Glomerular visceral epithelial cell (primary cell): ENCODE measurements at regions not wholly inside any gene's neighbourhood (a gene's known extent, or its start where the extent isn't known, plus 50 kb on each side); places are given as distances from the start of the nearest gene placed in this dataset.

Experiments
- DNase-seq: peaks from one replicate; pipeline ENCODE4 v3.0.0-alpha.2; 2016; ENCODE audit errors: extremely low spot score

DNA sequence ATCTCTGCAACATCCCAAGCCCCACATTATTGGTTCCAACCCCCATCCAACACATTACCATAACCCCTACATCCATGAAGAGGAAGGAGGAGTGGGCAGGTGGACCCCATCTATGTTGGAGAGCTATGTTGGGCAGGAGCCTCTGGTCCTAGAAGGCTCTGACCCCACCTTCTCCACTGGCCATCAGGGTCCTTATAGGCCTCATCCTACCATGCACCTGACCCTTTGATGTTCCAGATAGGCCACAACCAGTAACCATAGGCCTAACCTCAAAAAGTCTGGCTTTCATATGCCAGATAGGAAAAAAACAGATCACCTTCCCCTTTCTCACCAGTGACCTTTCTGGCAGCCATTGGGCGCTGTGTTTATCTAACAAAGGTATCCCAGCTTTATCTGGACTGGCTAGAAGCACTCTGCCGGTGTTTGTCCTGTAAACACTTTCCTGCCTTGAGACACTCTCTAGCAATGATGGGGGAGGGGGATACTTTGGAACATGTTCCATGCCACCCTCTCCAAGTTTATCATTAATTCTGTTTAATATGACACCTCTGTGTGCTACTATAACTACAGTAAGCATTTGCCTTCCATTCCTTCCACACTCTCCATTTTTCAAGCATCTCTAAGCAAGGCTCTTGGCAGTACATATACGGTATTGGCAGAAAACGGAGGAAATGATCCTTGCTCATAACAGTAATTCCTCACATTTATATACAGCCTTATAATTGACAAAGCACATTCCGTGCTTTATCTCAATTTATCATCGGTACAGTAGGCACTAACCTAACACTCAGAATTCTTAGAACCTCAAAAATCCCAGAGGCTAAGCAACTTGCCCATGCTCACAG, 377.1 kb downstream of the VPS13C start:
- DNase-seq, result no peak

DNA sequence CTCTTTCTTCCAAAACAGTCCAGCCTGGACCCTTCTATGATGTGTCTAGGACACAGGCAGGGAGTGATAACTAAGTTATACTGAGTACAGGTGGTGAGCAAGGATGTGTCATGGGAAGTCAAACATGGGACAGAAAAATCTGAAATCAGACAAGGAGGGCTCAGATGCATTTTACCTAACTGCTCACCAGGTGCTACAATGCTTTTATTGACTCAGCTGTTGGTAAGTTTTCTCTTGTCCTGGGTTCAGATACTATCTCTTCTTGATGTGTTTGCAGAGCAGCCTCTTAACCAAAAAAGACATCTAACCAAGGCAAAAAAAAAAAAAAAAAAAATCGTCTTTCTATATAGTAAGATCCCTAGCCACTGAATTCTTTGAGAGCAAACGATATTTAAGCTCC, 378.6 kb downstream of the VPS13C start:
- no peak for DNase-seq

DNA sequence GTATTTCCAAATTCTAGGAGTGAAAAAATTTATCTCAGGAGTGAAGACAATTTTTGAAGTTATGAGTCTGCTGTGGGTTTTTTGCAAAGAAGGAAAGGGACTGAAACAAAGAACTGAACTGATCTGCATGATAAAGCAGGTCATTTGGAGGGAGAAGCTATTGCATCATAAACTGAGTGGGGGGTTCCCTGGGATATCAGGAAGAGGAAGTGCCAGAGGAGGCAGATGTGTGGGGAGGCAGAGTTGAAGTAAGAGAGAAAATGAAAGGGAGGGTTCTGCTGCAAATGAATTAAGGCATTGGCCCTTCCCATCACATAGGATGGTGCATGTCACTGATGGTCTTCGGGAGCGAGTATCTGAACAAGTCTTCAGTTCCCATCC, 379.2 kb downstream of the VPS13C start:
- DNase-seq, result no peak

DNA sequence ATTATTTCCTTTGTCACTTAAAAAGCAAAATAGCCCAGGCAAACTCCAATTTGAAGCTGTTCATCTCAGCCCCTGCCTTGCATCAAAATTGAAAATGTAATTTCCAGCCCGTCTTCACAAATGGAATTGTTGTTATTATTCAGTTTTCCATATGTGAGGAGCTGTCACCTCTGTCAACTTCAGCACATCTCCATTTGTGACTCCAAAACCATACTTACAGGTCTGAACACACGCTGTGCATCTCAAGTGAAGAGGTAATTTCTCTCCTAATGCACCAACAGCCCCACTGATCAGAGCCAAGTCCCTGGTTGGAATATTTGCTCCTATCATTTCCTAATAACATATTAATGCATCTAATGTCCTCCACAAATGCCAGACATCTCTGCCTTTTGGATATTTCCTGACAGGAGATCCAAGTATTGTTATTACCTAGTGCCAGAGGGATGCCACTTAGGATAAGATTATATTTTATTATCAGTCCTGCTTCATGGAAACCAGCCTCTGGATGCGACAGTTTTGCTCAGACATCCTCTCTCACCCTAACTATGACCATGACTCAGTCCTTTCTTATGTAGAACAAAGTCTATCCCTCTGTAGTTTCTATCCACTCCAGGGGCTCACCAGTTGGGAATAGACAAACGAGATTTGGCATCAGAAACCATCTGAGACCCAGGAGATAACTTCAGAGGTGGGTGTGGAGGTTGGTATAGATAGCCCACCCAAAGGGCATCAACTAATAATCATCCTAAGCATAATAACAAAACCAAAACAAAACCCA, 379.8 kb downstream of the VPS13C start:
- DNase-seq, result no peak

DNA sequence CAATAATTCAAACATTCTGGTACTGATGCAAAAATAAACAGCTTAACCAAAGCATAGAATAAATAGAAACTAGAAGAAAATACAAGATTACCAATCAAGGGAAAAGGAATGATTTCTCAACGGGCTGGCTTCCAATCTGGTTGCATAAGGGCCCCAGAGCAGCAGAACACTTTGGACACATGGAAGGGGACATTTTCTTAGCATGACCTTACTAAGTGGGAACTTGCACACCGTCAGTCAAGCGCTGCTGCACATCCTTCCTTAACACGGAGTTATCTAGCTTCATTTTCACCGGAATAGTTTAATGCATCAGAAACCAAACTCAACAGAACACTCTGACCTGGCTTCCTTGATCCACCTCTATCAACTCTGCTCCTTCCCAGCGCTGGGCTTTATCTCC, 388.5 kb downstream of the VPS13C start:
- no peak for DNase-seq

DNA sequence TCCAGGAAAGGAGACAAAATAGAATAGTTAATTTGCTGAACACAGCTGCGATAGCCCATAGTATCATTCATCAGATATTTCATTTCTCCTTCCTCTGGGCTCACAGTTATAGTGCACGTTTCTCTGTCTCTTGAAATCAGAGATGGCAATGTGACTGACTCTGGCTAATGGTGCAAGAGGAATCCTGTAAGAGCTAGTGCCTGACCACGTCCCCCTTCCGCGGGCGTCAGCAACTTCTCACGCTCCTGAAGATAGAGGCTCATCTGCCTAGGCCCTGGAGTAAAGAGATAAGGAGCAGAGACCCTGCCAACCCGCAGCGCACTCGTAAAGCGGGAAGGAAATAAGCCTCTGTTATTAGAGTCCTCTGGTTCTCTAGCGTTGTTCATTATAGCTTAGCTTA, 391.8 kb downstream of the VPS13C start:
- DNase-seq, result no peak

DNA sequence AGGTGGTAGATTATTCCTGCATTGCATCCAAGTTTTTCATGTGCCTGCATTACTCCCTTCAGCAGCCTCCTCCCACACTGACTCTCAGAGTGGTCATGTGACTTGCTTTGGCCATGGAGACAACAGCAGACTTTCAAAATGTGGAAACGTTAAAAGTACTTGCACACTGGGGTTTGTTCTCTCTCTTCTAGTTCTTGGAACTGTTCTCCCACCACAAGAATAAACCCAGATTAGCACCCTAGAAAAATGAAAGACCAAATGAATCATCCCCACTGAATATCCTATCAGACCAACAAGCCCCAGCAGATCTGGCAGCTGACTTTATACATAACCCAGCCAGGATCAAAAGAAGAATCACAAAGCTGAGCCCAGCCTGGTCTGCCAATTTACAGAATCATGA, 398.5 kb downstream of the VPS13C start:
- no peak for DNase-seq

DNA sequence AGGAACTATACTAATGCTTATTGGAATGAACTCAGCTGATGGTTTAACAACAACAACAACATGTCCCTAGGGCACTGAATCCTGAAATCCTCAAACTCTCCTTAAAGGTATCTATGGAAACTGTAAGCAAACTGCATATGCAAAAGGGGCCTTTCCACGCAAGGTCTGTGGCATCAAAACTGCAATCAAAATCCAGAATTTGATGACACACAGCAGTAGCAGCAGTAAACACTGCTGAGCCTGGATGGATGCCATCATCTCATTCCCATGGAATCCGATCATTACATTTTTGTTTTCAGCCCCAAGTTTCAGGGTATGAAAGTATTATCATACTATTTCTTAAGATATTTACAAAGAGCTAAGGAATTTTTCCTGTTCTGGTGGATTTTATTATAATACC, 399.7 kb downstream of the VPS13C start:
- DNase-seq, result no peak

DNA sequence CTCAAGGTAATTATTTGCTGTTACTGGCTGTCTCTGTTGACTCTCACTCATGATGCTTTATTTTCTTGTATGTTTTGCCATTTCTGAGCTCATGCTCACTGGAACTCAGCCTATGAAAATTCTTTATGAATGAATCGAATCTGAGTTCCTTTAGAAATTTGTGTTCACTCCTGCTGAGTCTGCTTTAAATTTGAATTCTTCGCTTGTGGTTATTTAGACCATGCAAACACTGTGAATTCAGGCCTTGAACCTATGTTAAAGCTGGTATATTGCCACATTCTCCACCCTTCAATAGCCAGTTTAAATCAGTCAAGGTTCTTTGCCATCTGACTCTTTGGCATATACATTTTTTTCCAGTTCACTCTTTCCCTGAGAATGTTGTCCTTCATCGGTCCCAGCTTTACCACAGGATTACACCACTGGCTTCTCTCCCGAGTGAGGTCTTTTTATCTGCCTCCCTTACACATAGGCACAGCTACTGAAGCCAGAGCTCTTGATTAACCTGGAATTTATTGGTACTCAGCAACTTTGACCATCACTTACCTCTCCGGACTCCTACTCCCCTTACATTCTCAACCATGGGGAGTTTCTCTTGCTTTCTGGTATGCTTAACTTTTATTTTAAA, 400.6 kb downstream of the VPS13C start:
- no peak for DNase-seq

DNA sequence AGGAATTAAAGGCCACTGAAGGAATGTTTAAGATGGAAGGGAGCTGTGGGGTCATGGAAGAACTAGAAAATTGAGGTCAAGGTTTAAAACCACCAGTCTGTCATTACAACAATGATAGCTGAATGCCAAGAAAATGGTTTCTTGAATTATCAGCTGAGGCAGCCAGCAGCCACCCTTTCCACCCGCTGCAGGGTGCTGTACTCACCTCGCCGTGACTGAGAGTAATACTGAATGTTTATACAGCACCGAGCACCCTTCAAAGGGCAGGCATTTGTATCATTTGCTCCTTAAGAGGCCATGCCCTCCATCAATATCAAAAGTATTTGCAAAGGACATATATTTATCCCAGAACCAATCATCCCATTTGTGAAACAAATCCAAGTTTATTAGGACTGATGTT, 402.8 kb downstream of the VPS13C start:
- no peak for DNase-seq

DNA sequence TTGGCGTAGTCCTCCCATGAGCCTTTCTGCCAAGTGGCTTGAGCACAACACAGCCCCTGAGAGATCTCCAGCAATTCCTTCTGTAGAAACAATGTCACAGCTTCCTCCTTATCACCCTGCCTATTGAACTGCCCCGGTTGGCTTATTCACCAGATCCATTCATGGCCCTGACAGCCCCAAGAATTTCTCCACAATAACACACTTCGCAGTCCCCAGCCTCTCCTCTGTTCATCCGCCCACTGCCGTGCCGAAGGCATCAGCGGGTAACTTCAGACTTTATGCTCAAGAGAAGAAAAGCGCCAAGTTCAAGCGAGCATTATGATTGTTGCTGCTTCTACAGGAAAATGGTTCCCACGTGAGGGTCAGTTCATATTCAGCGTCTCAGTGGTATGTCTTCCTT, 403.9 kb downstream of the VPS13C start:
- DNase-seq, result no peak

DNA sequence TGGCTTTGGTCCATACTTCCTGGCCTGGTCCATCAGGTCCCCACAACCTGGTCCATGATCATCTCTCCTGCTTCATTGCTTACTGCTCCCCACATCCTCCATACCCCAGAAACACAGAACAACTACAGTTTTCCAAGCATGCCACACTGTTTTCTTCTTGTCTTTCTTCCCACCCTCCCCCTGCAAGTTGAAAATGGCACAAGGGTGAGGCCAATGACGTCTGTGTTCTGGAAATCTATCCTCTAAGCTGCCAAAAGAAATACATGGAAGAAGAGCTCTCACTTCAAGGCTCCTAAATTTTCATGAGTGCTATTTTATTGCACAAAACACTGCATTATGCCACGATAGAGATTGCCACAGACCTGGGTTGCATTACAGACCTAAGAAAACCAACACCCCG, 404.4 kb downstream of the VPS13C start:
- DNase-seq, result no peak

DNA sequence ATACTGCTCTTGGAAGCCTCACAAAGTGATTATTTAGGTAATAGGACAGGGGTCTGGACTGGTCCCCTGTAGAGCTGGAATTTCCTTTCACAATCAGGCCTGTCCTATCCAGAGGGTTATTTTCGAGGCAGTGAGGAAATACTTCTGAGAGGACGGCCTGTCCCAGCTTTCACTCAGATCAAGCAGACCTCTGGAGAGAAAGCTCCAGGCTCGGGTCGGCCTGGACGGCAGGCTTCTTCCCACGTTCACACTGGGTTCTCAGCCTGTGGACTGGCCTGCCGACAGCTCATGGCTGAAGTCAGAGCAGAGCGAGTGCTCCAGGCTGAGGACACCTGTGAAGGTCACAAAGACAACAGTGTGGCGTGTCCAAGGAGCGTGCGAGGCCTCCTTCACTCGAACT, 405.3 kb downstream of the VPS13C start:
- DNase-seq, result no peak

DNA sequence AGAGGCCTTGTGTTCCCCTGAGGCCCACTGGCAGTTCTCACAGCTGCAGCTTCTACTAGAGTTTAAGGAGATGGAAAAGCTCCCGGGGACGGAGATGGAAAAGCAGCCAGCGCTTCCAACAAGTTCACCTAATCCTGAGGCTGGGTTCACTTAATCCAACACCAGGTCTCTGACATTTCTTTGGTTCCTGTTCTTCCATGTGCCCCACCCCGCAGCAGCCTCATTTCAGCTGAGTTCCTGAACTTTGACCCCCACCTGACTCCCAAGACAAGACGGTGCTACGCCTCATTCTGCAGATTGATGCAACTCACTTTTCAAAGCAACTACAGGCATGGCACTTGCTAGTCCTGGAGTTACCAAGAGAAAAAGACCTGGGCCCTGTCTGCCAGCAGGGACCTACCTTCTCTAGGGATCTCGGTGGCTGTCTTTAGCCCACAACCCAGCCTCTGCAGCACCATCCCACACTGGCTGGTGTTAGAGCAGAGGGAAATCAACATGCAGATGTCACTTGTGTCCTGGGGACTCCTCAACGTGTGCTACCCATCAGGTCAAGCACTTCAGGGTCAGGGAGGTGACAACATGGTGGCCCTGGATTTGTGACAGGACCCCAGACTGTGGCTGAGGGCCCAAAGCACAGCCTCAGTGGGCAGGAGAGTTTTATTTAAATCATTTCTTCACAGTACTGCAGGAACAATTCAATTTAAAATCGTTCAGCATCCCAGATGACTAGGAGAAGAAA, 406.1 kb downstream of the VPS13C start:
- no peak for DNase-seq

DNA sequence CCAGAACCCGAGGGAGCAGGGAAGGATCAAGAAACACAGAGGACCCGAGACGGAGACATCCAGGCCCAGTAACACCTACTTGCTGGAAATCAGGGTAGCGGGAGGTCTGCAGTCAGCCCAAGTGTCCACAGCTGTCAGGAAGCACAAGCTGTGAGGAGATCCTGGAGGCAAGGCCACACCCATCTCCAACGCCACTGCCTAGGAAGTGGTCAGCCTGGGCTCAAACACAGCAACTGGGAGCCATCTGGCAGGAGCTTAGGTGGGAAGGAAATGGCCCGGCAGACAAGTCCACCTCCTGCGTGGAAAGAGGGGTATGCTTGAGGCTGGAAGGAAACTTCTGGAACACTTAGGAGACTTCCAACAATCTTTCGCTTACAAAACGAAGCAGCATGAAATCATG, 407.1 kb downstream of the VPS13C start:
- DNase-seq, result no peak

DNA sequence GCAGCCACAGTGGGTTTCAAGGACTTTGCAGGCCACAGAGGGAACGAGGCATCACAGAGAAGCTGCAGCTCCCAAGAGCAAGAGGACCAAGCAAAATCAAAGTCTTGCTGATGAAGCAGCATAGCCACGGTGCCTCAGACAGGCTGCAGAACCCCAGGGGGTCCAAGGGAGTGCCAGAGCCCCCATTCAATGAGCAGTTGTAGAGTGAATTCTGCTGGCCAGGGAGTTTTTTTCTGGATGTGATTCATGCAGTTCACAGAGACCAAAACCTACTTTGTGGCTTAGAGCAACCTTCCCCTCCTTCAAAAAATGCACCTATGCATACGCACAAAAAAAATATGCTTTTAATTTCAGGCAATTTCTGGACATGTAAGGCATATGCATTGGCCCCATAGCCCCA, 409.0 kb downstream of the VPS13C start:
- no peak for DNase-seq

DNA sequence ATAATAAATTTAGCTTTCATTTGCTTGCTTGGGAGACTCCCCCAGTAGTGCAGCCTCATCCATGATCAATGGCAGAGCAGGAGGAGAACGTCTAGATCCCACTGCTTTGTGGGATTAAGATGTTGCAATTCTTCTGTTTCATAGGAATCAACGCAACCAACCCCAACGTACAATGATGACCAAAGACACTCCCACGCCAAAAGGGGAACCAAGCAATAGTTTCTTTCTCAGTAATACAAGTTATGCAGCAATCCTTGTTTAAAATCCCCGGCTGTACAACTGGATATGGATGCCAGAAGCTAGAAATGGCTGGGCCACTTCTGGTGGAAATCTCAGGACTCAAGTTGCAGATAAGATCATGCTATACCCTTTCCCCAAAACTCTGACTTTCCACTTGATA, 411.2 kb downstream of the VPS13C start:
- no peak for DNase-seq

DNA sequence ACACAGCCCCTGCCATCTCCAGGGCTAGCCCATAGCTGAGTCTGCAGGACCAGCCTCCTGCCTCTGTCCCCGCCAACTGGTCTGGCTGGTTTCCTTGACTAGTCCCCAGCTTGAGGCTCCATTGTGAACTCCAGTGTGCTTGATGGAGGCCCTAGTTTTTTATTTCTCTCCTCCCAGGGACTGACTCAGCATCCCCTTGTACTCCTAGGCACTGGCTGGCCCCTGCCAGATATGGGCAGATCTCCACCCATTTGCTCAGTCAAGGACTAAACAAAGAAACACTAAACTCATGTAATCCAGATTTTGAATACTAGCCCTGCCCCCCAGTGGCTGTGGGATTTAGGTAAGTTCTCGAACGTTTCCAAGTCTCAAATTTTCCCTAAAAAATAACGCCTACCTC, 415.4 kb upstream of the RORA start:
- DNase-seq, result no peak

DNA sequence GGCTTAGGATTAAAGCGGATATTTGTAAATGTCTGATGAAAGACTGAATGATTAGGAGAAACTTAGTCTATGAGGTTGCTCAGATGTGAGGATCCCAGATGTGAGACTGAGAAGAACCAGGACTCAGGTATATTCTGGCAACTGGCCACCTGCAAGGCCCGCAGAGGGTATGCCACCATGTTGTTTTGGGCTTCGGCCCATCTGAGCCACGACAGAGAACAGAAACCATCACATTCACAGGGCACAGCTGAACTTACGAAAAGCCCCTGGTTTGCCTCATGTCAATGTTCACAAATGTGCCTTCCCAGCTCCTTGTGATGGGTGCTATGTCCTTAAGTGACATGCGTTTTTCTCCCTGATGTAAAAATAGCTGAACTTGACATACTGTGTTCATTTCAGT, 412.5 kb upstream of the RORA start:
- no peak for DNase-seq

DNA sequence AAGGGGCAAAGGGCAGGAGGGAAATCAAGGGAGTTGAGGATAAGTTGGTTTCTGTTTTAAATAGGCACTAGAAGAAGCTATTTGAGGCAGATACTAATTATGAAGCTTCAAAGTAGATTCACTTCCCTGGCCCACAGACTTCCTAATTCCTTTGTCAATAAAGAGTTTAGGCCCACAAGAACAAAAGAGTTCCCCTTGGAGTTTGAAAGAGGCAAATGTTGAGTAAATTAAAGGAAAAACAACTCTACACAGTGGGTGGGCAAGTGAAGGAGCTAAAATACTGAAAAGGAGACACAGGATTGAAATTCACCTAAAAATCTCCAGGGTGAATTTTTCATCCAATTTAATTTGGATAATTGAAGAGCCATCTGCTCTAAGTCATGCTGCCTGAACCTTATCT, 411.7 kb upstream of the RORA start:
- no peak for DNase-seq

DNA sequence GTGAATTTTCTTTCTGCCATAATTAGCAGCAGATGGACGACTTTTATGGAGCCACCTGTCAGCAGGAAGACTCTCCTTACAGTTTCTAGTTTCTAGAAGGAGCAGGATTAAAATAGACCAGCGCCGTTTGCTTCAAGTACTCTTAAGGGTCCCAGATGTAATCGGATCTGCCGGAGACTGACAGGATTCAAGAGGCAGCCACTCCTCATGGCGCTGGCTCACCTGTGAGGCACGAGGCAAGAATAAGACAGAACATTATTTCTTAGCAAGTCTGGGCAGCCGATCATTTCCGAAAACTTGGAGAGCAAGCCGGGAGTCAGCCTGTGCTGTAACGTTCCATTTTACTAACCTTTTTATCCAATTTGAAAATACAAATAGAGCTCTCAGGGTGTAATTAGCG, 410.4 kb upstream of the RORA start:
- DNase-seq, result no peak

DNA sequence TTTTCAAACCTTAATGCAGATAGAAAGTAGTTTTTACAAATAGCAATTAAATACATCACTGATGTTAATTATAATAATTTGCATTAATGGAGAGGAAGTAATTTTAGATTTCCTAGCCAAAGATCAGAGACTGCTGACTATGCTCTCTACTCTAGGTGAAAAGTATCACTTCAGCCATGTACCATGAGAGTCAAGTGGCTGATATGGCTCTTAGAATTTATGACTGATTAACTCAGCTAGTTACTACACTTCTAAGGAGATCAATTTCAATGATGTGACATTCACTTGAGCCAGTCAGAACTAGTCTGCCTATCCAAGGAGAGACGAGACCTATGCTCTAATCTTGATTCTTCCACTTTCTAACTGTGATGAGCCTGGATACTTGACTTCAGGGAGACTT, 405.7 kb upstream of the RORA start:
- DNase-seq, result no peak
